ENCODE measurements at regions not wholly inside any gene's neighbourhood (a gene's known extent, or its start where the extent isn't known, plus 50 kb on each side); places are given as distances from the start of the nearest gene placed in this dataset.

DNA sequence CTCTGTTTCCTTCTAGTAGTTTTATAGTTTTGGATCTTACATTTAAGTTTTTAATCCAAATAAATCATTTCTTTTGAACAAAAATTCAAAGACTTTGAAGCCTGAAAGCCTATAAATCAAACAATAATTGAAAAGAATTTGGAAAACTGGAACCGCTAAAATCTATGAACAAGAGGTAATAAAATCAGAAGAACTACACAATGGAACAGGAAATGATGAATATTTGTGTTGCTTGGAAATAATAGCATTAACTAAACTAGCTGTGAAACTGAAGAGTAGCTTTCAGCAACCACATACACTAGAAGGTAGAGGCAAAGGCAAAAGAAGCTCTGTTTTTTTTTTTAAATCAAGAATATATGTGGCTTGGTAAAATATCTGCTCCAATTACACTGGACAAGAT, 147.9 kb upstream of the ABI3BP start:
- TF ChIP-seq, protein P1, sequence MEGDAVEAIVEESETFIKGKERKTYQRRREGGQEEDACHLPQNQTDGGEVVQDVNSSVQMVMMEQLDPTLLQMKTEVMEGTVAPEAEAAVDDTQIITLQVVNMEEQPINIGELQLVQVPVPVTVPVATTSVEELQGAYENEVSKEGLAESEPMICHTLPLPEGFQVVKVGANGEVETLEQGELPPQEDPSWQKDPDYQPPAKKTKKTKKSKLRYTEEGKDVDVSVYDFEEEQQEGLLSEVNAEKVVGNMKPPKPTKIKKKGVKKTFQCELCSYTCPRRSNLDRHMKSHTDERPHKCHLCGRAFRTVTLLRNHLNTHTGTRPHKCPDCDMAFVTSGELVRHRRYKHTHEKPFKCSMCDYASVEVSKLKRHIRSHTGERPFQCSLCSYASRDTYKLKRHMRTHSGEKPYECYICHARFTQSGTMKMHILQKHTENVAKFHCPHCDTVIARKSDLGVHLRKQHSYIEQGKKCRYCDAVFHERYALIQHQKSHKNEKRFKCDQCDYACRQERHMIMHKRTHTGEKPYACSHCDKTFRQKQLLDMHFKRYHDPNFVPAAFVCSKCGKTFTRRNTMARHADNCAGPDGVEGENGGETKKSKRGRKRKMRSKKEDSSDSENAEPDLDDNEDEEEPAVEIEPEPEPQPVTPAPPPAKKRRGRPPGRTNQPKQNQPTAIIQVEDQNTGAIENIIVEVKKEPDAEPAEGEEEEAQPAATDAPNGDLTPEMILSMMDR (IDR thresholded peaks at IDR 0.05), result no peak
- TF ChIP-seq POLR2AphosphoS5 (IDR thresholded peaks at IDR 0.05) (no peak), EP300 (IDR thresholded peaks at IDR 0.05) (no peak), POLR2A (IDR thresholded peaks at IDR 0.05) (no peak)
